Loucy (cell line): ENCODE measurements at regions not wholly inside any gene's neighbourhood (a gene's known extent, or its start where the extent isn't known, plus 50 kb on each side); places are given as distances from the start of the nearest gene placed in this dataset.

ENCODE experiments used
- EZH2phosphoT487 ChIP-seq: fragments of 200-600 bp; IDR thresholded peaks from 2 replicates; pipeline ENCODE4 v1.6.1; 2018; ENCODE audit warnings: antibody characterized with exemption, mild to moderate bottlenecking, moderate library complexity, borderline replicate concordance
- TF ChIP-seq, protein P1 (sequence below): fragments of 200-600 bp; sonication (generic); conservative IDR thresholded peaks from 2 replicates; pipeline ENCODE4 v1.5.1; 2014; ENCODE audit warnings: mild to moderate bottlenecking, antibody characterized with exemption, low read length

DNA sequence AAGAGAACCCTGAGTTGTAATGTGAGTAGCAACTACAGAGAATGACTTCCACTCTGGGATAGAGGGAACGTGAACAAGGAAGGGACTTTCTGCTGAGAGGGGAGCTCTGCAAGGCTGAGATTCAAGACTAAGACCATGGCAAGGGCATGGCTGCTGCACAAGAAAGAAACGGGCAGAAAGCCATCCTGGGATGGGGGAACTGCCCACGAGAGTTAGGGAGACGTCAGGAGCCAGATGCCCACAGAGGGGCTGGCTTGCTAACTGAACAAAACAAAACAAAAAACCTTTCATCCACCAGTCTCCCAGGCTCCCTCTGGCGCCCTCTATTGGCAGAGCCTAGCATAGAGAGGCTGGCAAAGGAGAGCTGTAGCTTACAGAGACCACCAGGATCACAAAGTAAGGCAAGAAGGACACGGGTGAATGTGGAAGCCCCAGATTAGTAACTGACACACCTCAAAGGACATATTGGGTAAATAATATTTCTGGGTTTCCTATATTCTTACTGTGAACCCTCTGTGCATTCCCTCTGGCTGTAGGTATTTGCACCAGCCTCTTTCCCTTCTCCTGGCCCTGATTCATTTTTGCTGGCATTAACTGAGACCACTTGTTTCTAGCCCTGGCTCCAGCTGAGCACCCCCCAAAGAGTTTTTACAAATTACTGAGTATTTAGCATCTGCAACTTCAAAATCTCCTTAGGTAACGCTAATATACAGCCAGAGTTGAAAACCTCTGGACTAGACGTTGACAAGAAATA is 338.3 kb downstream of the EMP1 start:
- TF ChIP-seq, protein P1, sequence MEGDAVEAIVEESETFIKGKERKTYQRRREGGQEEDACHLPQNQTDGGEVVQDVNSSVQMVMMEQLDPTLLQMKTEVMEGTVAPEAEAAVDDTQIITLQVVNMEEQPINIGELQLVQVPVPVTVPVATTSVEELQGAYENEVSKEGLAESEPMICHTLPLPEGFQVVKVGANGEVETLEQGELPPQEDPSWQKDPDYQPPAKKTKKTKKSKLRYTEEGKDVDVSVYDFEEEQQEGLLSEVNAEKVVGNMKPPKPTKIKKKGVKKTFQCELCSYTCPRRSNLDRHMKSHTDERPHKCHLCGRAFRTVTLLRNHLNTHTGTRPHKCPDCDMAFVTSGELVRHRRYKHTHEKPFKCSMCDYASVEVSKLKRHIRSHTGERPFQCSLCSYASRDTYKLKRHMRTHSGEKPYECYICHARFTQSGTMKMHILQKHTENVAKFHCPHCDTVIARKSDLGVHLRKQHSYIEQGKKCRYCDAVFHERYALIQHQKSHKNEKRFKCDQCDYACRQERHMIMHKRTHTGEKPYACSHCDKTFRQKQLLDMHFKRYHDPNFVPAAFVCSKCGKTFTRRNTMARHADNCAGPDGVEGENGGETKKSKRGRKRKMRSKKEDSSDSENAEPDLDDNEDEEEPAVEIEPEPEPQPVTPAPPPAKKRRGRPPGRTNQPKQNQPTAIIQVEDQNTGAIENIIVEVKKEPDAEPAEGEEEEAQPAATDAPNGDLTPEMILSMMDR: peak; percentile 99
- TF ChIP-seq EZH2phosphoT487: no peak
